ENCODE measurements at regions not wholly inside any gene's neighbourhood (a gene's known extent, or its start where the extent isn't known, plus 50 kb on each side); places are given as distances from the start of the nearest gene placed in this dataset.

DNA sequence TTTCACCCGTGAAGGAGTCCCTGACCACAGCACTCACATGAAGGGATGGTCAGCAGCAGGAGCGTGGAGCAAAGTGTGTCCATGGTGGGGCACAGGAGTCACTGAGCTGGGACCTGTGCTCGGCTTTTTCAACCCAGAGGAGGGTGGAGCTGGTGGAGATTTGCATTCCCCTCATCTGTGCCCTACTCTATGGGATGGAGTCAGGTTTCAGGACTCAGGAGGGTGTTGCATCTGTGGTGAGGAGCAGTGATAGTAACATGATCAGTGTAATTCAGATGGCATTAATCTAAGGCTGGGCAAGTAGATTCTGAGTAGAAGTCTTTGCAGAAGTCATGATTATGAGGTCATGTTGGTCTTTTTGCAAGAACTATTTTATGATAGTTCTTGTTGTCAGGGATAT, 511.9 kb downstream of the TMEM121 start:
- TF ChIP-seq, protein P1, sequence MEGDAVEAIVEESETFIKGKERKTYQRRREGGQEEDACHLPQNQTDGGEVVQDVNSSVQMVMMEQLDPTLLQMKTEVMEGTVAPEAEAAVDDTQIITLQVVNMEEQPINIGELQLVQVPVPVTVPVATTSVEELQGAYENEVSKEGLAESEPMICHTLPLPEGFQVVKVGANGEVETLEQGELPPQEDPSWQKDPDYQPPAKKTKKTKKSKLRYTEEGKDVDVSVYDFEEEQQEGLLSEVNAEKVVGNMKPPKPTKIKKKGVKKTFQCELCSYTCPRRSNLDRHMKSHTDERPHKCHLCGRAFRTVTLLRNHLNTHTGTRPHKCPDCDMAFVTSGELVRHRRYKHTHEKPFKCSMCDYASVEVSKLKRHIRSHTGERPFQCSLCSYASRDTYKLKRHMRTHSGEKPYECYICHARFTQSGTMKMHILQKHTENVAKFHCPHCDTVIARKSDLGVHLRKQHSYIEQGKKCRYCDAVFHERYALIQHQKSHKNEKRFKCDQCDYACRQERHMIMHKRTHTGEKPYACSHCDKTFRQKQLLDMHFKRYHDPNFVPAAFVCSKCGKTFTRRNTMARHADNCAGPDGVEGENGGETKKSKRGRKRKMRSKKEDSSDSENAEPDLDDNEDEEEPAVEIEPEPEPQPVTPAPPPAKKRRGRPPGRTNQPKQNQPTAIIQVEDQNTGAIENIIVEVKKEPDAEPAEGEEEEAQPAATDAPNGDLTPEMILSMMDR (IDR thresholded peaks at IDR 0.05) = no peak
- TF ChIP-seq EP300 (IDR thresholded peaks at IDR 0.05) (no peak), POLR2AphosphoS5 (IDR thresholded peaks at IDR 0.05) (no peak), POLR2A (IDR thresholded peaks at IDR 0.05) (no peak)
- Histone ChIP-seq H3K4me3 (no peak overlapping the region), H3K27ac (no peak overlapping the region), H3K36me3 (no peaks in the 10 kb centered on the region), H3K9me3 (no peaks in the 10 kb centered on the region), H3K27me3 (peaks cover 16% of the 10 kb centered on the region), H3K4me1 (no peaks in the 10 kb centered on the region)
- 47% methylated on average over 3 of the region's 3 CpGs for WGBS
- no peak for DNase-seq (ENCODE audit: low spot score in 2 of 2)

DNA sequence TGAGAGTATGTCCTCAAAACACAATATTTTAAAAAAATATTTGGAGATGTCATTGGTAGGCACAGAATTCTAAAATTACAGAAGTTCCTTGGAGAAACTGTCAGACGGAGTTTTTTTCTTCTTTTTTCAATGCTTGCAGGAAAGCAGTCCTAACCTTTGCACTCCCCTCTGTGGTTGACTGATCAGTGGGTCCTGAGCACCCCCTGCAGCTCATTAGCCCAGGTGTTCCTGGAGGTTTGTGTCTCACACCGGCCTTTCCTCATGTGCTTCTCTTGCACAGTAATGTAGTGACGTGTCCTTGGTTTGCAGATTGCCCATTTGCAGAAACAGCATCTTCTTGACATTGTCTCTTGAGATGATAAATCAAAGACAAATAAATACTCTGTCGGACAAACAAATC, 513.0 kb downstream of the TMEM121 start:
- no peak overlapping the region for H3K4me3 ChIP-seq
- DNase-seq (ENCODE audit: low spot score in 2 of 2) = no peak
- no peaks in the 10 kb centered on the region for H3K9me3 ChIP-seq
- no peak for TF ChIP-seq EP300 (IDR thresholded peaks at IDR 0.05)
- no peak for TF ChIP-seq POLR2AphosphoS5 (IDR thresholded peaks at IDR 0.05)
- TF ChIP-seq POLR2A (IDR thresholded peaks at IDR 0.05) = no peak
- TF ChIP-seq, protein P1 (IDR thresholded peaks at IDR 0.05) = no peak
- WGBS = 48% methylated on average over 4 of the region's 4 CpGs
- no peaks in the 10 kb centered on the region for H3K36me3 ChIP-seq
- H3K27ac ChIP-seq = no peak overlapping the region
- H3K4me1 ChIP-seq = no peaks in the 10 kb centered on the region
- H3K27me3 ChIP-seq = peaks cover 16% of the 10 kb centered on the region

DNA sequence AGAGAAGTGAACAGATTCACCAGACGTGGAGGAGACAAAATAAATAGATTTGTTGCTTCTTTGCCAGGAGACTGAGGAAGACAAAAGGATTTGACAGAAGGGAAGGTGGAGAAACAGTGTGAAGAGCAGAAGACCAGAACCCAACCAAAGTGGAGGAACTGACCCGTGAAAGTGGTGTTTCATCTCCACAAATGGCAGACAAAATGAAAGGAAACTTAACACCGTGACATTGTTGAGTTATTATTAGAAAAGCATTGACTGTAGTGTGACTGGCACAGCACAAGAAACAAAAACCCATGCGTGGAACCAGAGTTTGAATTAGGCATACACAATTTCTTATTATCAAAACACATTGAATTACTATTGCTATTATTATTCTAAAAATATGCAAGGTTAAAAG, 518.1 kb downstream of the TMEM121 start:
- no peaks in the 10 kb centered on the region for H3K36me3 ChIP-seq
- H3K27ac ChIP-seq = no peak overlapping the region
- TF ChIP-seq POLR2A (IDR thresholded peaks at IDR 0.05) (no peak), EP300 (IDR thresholded peaks at IDR 0.05) (no peak), POLR2AphosphoS5 (IDR thresholded peaks at IDR 0.05) (no peak)
- TF ChIP-seq, protein P1 (IDR thresholded peaks at IDR 0.05) = no peak
- no peaks in the 10 kb centered on the region for H3K27me3 ChIP-seq
- no peak overlapping the region for H3K4me3 ChIP-seq
- no peaks in the 10 kb centered on the region for H3K9me3 ChIP-seq
- no peaks in the 10 kb centered on the region for H3K4me1 ChIP-seq
- WGBS = 75% methylated on average over 4 of the region's 4 CpGs
- DNase-seq (ENCODE audit: low spot score in 2 of 2) = no peak

DNA sequence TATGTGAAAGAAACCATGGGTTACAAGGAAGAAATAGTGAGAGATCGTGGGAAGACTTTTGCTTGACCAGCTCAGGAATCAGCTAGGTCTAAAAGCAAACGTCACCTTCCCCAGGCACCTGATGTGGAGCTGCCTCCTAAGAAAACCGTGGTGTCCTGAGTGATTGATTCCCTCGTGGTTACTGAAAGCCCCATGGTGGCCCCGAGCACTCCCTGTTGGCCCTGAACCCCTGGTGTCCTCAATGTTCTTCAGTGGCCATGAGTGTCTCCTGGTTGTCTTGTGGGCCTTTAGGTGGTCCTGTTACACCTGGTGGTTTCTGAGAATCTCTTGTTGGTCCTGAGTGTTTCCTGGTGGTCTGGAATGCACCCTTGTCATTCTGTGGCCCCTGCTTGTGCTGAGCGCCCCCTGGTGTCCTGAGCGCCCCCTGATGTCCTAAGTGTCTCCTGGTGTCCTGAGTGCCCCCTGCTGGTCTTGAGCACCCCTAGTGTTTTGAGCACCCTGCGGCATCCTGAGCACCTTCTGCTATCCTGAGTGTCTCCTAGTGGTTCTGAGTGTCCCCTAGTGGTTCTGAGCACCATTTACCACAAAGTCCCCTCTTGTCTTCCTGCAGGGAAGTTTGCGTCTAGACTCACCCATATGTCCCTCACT, 518.7 kb downstream of the TMEM121 start:
- Histone ChIP-seq H3K27me3 (no peaks in the 10 kb centered on the region), H3K9me3 (no peaks in the 10 kb centered on the region), H3K4me1 (no peaks in the 10 kb centered on the region), H3K36me3 (no peaks in the 10 kb centered on the region), H3K4me3 (no peak overlapping the region), H3K27ac (no peak overlapping the region)
- TF ChIP-seq, protein P1 (IDR thresholded peaks at IDR 0.05) = peak in 1 of 2 donors; percentile 21
- TF ChIP-seq POLR2AphosphoS5 (IDR thresholded peaks at IDR 0.05) = no peak
- WGBS = 71% methylated on average over 7 of the region's 9 CpGs
- DNase-seq (ENCODE audit: low spot score in 2 of 2) = no peak

DNA sequence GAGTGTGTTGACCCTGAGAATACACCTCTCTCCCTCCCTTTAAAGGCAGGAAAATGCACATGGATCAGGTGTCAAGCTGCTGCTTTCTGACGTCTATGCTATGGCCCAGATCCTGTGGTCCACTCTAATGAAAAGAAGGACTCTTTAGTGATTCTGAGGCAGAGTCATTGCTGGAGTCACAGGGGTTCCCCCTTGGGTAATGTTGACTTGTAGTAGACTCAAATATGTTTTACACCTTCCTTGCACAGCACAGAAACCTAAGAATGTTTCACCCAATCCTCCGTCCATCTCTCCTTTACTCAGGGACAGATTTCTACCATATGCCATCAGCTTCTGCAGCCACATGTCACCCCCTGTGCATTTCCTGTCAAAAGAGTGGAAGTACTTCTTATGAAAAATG, 525.4 kb downstream of the TMEM121 start:
- Histone ChIP-seq H3K4me3 (no peak overlapping the region), H3K9me3 (no peaks in the 10 kb centered on the region), H3K27me3 (peaks cover 16% of the 10 kb centered on the region), H3K36me3 (no peaks in the 10 kb centered on the region), H3K27ac (no peak overlapping the region), H3K4me1 (no peaks in the 10 kb centered on the region)
- TF ChIP-seq, protein P1 (IDR thresholded peaks at IDR 0.05) = no peak
- TF ChIP-seq EP300 (IDR thresholded peaks at IDR 0.05) = no peak
- no peak for TF ChIP-seq POLR2A (IDR thresholded peaks at IDR 0.05)
- no peak for TF ChIP-seq POLR2AphosphoS5 (IDR thresholded peaks at IDR 0.05)
- WGBS = 70% methylated on average over 2 of the region's 2 CpGs
- no peak for DNase-seq (ENCODE audit: low spot score in 2 of 2)
